Small intestine (tissue), 7 donors: ENCODE measurements at regions not wholly inside any gene's neighbourhood (a gene's known extent, or its start where the extent isn't known, plus 50 kb on each side); places are given as distances from the start of the nearest gene placed in this dataset.

ENCODE experiments used
- DNase-seq, 2 donors: peaks; one replicate each; pipeline versions ENCODE4 v3.0.0 to v3.0.0-alpha.2; 2013
- FAIRE-seq: peaks from 2 replicates; lab custom pipeline; 2012; peaks lifted over from hg19 to GRCh38; lab: Jason Lieb, UNC
- H3K27ac ChIP-seq, 3 donors: one replicate each; pipeline ENCODE4 v1.5.1; 2013; ENCODE audit warnings: low read length in 2 of 3, mild to moderate bottlenecking in 2 of 3, control low read depth in 1 of 3, inconsistent platforms in 1 of 3, low read depth in 1 of 3, moderate library complexity in 1 of 3
- H3K27me3 ChIP-seq, 3 donors: one replicate each; pipeline ENCODE4 v1.6.1; 2013; ENCODE audit warnings: low read length in 3 of 3, inconsistent platforms in 1 of 3; ENCODE audit not compliant: control insufficient read depth in 3 of 3, insufficient read depth in 3 of 3
- H3K36me3 ChIP-seq, 3 donors: one replicate each; pipeline ENCODE4 v1.6.1; 2013; ENCODE audit warnings: low read length in 3 of 3, inconsistent platforms in 1 of 3, low read depth in 1 of 3, mild to moderate bottlenecking in 1 of 3, moderate library complexity in 1 of 3; ENCODE audit not compliant: control insufficient read depth in 3 of 3, insufficient read depth in 2 of 3
- H3K4me1 ChIP-seq, 3 donors: one replicate each; pipeline ENCODE4 v1.6.1; 2013; ENCODE audit warnings: low read length in 2 of 3, inconsistent platforms in 1 of 3, low read depth in 1 of 3, mild to moderate bottlenecking in 1 of 3, moderate library complexity in 1 of 3; ENCODE audit not compliant: control insufficient read depth in 3 of 3, insufficient read depth in 2 of 3
- H3K4me3 ChIP-seq, 3 donors: one replicate each; pipeline ENCODE4 v1.5.1; 2013; ENCODE audit warnings: low read length in 3 of 3, control low read depth in 1 of 3, inconsistent platforms in 1 of 3, low read depth in 1 of 3, mild to moderate bottlenecking in 1 of 3, moderate library complexity in 1 of 3
- H3K9me3 ChIP-seq, 2 donors: one replicate each; pipeline ENCODE4 v1.6.1; 2013; ENCODE audit warnings: low read depth in 1 of 2, low read length in 1 of 2; ENCODE audit not compliant: control insufficient read depth in 2 of 2, insufficient read depth in 1 of 2
- WGBS, 3 donors: extraction: QIAGEN DNeasy Blood & Tissue Kit; methylation state at CpG; one replicate each; pipeline ENCODE4 v1.1.7; 2013; 5-methylcytosine and 5-hydroxymethylcytosine counted together
- donor health status: healthy with polysubstance abuse.
- donor health status: control.
- donor health status: control.
- donor health status: Bipolar disorder and iron deficiency.
- donor health status: healthy.

DNA sequence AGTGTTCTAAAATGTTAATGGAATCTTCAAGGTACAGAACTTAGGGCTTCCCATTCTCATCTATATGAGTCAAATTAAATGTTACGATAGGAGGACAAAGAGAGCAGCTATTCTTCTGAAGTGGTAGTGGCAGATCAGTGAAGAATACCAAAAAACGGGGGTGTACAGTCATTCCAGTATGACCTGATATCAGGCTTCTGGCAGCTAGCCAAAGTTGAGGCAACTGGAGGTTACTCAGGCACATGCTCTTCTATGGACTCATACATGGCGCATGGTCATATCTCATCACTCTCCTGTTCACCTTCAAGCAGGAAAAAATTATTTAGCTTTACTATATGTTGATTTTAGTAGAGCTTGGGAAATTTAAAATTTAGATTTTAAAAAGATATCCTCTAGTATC is 1608.8 kb downstream of the GRIK2 start:
- no peak for FAIRE-seq
- H3K4me1 ChIP-seq, result no peaks in the 10 kb centered on the region
- no peaks in the 10 kb centered on the region for H3K27me3 ChIP-seq
- H3K9me3 ChIP-seq, result no peaks in the 10 kb centered on the region
- no peak overlapping the region for H3K4me3 ChIP-seq
- DNase-seq, result no peak
- no peak overlapping the region for H3K27ac ChIP-seq
- 59 to 73% (median 62%) methylated on average over 3 of the region's 3 CpGs for WGBS, 3 donors
- no peaks in the 10 kb centered on the region for H3K36me3 ChIP-seq

DNA sequence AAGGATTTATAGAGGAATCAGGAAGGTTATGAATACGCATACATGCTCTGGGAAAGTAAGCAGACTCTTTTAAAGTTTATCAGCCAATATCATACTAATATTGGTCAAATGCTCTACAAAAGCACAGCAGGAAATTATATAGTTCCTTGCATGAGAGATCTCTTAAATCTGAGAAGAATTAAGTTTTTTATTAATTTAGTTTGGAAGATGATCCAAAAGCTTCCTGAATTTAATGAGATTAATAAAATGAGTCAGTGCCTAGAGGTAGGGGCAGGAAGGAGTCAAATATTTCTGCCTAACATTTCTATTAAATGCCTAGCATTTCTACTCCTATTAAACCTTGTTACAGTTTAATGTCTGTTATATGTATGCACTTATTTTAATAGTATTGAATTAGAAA is 1608.2 kb downstream of the GRIK2 start:
- Histone ChIP-seq H3K4me1 (no peaks in the 10 kb centered on the region), H3K27ac (no peak overlapping the region), H3K36me3 (no peaks in the 10 kb centered on the region), H3K9me3 (no peaks in the 10 kb centered on the region), H3K4me3 (no peak overlapping the region), H3K27me3 (no peaks in the 10 kb centered on the region)
- WGBS, 3 donors, result 82 to 89% (median 84%) methylated on average over 1 of the region's 1 CpG
- FAIRE-seq, result no peak
- no peak for DNase-seq

DNA sequence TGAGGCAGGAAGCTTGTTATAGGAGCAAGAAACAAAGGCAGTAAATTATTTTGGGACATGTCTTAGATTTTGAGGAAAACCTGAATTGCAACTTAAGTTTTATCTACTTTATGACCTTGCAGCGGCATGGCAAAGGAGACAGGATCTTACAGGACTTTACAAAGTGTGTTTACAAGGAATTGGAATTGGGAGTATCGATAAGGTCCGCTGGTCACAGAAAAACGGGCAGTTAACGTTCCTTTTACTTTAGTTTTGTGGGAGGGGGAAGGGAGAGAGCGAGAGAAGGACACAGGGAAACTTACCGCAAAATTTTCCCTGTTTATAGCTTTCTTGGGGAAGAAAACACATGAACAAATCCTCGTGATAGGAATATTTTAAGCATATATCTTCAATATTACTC is 1607.2 kb downstream of the GRIK2 start:
- Histone ChIP-seq H3K27ac (no peak overlapping the region), H3K36me3 (no peaks in the 10 kb centered on the region), H3K4me1 (no peaks in the 10 kb centered on the region), H3K9me3 (no peaks in the 10 kb centered on the region), H3K4me3 (peak overlapping the region in 1 of 3 donors; percentile 16), H3K27me3 (no peaks in the 10 kb centered on the region)
- WGBS, 3 donors, result 16 to 27% (median 20%) methylated on average over 8 of the region's 8 CpGs
- FAIRE-seq (no peak), DNase-seq (no peak)

DNA sequence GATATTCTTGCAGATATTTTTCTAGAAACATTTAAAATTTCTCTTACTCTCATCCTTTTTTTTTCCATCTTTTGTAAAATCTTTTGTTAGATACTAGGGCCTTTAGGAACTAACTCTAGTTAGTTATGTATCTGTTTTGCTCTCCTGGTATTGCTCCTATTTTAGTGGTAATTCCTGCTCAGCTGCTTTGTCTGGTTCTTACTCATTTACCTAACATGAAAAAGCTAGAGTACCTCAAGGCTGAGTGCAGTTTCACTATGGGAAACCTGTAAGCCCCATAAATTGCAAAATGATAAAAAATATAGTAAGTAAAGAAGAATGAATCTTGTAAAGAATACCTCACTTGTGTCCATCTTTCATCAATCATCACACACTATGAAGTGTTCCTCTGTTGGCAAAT is 1602.0 kb downstream of the GRIK2 start:
- Histone ChIP-seq H3K27ac (no peak overlapping the region), H3K36me3 (no peaks in the 10 kb centered on the region), H3K4me3 (no peak overlapping the region), H3K9me3 (no peaks in the 10 kb centered on the region), H3K27me3 (no peaks in the 10 kb centered on the region), H3K4me1 (no peaks in the 10 kb centered on the region)
- FAIRE-seq (no peak), DNase-seq (no peak)

DNA sequence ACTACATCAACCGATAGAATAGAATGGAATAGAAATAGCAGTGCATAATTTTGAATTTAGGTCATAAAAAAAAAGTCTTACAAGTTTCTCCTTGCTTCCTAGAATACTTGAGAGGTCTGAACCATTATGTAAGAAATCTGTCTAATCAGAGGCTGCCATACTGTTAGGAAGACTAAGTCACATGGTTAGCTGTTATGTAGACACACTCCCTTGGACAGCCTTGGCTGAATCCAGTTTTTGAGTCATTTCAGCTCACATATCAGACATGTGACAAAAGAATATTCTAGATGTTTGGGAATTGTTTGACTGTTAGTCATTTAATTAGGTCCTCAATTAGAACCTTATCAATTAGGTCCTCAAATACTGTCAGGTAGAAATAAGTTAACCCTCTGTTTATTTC is 1601.4 kb downstream of the GRIK2 start:
- Histone ChIP-seq H3K4me1 (no peaks in the 10 kb centered on the region), H3K9me3 (no peaks in the 10 kb centered on the region), H3K36me3 (no peaks in the 10 kb centered on the region), H3K27me3 (no peaks in the 10 kb centered on the region), H3K27ac (no peak overlapping the region), H3K4me3 (no peak overlapping the region)
- 75 to 95% (median 81%) methylated on average over 1 of the region's 1 CpG for WGBS, 3 donors
- no peak for FAIRE-seq
- DNase-seq, result no peak

DNA sequence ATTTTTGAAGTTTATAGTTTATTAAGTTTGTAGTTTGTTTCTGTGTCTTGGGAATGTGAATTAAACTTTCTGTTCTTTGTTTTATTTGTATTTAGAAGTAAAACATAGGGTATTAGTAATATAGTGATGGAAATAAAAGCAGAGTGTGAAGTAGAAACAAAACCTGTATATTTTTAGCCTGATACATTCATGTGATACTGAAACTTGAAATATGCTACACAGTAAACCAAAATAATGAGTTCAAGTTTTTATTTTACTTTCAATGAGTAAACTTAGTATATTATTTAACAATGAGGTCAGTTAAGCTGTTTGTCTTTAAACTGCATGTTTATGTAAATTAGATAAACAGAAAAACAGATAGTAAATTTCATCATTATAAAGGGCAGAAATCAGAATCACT is 1592.6 kb downstream of the GRIK2 start:
- no peak for FAIRE-seq
- Histone ChIP-seq H3K9me3 (peaks cover 0 to 4% of the 10 kb centered on the region in 2 donors), H3K36me3 (no peaks in the 10 kb centered on the region), H3K27me3 (no peaks in the 10 kb centered on the region), H3K4me1 (no peaks in the 10 kb centered on the region), H3K4me3 (no peak overlapping the region), H3K27ac (no peak overlapping the region)
- no peak for DNase-seq

DNA sequence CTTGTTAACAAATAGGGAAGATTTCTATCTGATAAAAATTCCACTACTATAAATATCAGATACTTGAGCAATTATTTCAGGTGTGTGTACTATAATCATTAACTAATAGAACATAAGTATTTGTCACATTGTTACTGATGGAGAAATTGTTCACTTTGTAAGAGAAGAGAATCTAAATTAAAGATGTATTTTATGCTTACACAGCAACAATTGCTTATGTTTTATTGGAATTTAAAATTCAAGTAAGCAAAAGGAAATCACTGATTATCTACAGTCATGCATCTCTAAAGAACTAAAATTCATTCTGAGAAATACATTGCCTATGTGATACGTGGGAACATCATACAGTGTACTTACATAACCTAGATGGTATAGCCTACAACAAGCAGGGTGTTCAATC is 1590.8 kb downstream of the GRIK2 start:
- no peaks in the 10 kb centered on the region for H3K27me3 ChIP-seq
- no peak for DNase-seq
- no peak for FAIRE-seq
- H3K27ac ChIP-seq, result no peak overlapping the region
- H3K4me3 ChIP-seq, result no peak overlapping the region
- WGBS, 3 donors, result 71 to 89% (median 88%) methylated on average over 1 of the region's 1 CpG
- no peaks in the 10 kb centered on the region for H3K4me1 ChIP-seq
- no peaks in the 10 kb centered on the region for H3K36me3 ChIP-seq
- peaks cover 0 to 4% of the 10 kb centered on the region in 2 donors for H3K9me3 ChIP-seq

DNA sequence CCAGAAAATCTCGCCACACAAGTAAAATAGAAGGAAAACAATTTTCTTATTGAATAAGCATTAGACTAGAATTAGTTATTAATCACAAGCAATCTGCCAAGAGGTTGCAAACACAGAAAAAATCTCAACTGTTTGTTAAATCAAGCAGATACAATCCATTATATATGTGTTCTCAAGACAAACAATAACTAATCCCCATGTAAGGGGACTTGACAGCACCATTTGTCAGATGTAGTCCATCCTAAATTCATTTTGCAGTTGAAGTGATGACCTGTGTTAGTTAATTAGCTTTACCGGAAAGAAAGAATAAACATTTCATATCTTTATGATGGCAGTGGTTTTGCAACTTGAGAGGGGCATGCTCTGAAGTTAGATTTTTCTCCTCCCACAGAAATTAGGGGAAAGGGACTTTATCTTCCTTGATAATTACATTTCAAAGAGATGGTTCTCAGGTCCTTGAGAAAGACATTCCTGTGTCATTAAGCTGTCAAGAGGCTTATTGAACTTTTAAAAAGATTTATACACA is 1588.0 kb downstream of the GRIK2 start:
- no peaks in the 10 kb centered on the region for H3K4me1 ChIP-seq
- no peak for FAIRE-seq
- no peaks in the 10 kb centered on the region for H3K27me3 ChIP-seq
- no peaks in the 10 kb centered on the region for H3K9me3 ChIP-seq
- no peak overlapping the region for H3K27ac ChIP-seq
- no peaks in the 10 kb centered on the region for H3K36me3 ChIP-seq
- WGBS, 3 donors, result 34 to 39% (median 36%) methylated on average over 2 of the region's 2 CpGs
- no peak overlapping the region for H3K4me3 ChIP-seq
- DNase-seq, result peak in 1 of 2 donors; percentile 4

DNA sequence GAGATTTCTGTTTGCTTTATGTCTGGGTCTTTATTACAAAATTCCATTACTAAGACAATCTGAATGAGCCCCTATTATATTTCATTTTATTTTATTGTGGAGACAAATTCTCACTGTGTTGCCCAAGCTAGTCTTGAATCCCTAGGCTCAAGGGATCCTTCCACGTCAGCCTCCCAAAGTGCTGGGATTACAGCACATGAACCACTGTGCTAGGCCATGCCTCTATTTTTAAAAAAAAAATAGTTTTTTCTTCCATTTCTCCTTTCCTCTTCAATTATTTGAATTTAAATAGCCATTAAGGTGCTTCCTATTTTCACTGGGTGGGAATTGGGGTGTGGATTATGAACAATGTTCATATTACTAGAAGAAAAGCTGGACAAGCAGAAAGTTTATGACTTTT is 1587.4 kb downstream of the GRIK2 start:
- 79 to 88% (median 81%) methylated on average over 1 of the region's 1 CpG for WGBS, 3 donors
- Histone ChIP-seq H3K36me3 (no peaks in the 10 kb centered on the region), H3K4me3 (no peak overlapping the region), H3K4me1 (no peaks in the 10 kb centered on the region), H3K27me3 (no peaks in the 10 kb centered on the region), H3K27ac (no peak overlapping the region), H3K9me3 (no peaks in the 10 kb centered on the region)
- FAIRE-seq (no peak), DNase-seq (no peak)
